WTC11 (cell line): ENCODE measurements at regions not wholly inside any gene's neighbourhood (a gene's known extent, or its start where the extent isn't known, plus 50 kb on each side); places are given as distances from the start of the nearest gene placed in this dataset.

Source experiments
- ARID4B ChIP-seq: sonication (generic); formaldehyde crosslinking; IDR thresholded peaks from 2 replicates; pipeline ENCODE4 v1.8.0; 2023; ENCODE audit warnings: missing genetic modification reagents, mild to moderate bottlenecking, borderline replicate concordance
- CBFB ChIP-seq: sonication (generic); formaldehyde crosslinking; IDR thresholded peaks from 2 replicates; pipeline ENCODE4 v1.8.1; 2022; ENCODE audit warnings: mild to moderate bottlenecking, low read depth, missing genetic modification reagents
- CTCF ChIP-seq: fragments of 200-600 bp; IDR thresholded peaks from 2 replicates; pipeline ENCODE4 v1.8.0; 2022; ENCODE audit warnings: antibody characterized with exemption
- FOXJ3 ChIP-seq: sonication (generic); formaldehyde crosslinking; IDR thresholded peaks from 2 replicates; pipeline ENCODE4 v1.9.0; 2021; ENCODE audit warnings: missing genetic modification reagents, mild to moderate bottlenecking, borderline replicate concordance
- JUN ChIP-seq: sonication (generic); formaldehyde crosslinking; IDR thresholded peaks from 2 replicates; pipeline ENCODE4 v1.8.0; 2023; ENCODE audit warnings: mild to moderate bottlenecking, missing genetic modification reagents
- MYBL2 ChIP-seq: sonication (generic); formaldehyde crosslinking; IDR thresholded peaks from 2 replicates; pipeline ENCODE4 v1.8.1; 2023; ENCODE audit warnings: mild to moderate bottlenecking, moderate library complexity, missing genetic modification reagents
- NFE2L1 ChIP-seq: sonication (generic); formaldehyde crosslinking; IDR thresholded peaks from 2 replicates; pipeline ENCODE4 v1.8.1; 2023; ENCODE audit warnings: missing genetic modification reagents
- NR3C1 ChIP-seq: sonication (generic); formaldehyde crosslinking; conservative IDR thresholded peaks from 2 replicates; pipeline ENCODE4 v1.8.1; 2023; ENCODE audit warnings: low read depth, mild to moderate bottlenecking, missing genetic modification reagents
- TCF7 ChIP-seq: sonication (generic); formaldehyde crosslinking; IDR thresholded peaks from 2 replicates; pipeline ENCODE4 v1.8.0; 2022; ENCODE audit warnings: mild to moderate bottlenecking, low read depth, missing genetic modification reagents, moderate library complexity
- USF1 ChIP-seq: sonication (generic); formaldehyde crosslinking; IDR thresholded peaks from 2 replicates; pipeline ENCODE4 v1.8.0; 2022; ENCODE audit warnings: mild to moderate bottlenecking, missing genetic modification reagents
- ZNF281 ChIP-seq: sonication (generic); formaldehyde crosslinking; IDR thresholded peaks from 2 replicates; pipeline ENCODE4 v1.8.0; 2023; ENCODE audit warnings: mild to moderate bottlenecking, missing genetic modification reagents
- TF ChIP-seq, protein P1 (sequence below): fragments of 250-450 bp; sonication (Bioruptor Pico); conservative IDR thresholded peaks from 2 replicates; pipeline ENCODE4 v1.9.0; 2021; ENCODE audit warnings: mild to moderate bottlenecking

DNA sequence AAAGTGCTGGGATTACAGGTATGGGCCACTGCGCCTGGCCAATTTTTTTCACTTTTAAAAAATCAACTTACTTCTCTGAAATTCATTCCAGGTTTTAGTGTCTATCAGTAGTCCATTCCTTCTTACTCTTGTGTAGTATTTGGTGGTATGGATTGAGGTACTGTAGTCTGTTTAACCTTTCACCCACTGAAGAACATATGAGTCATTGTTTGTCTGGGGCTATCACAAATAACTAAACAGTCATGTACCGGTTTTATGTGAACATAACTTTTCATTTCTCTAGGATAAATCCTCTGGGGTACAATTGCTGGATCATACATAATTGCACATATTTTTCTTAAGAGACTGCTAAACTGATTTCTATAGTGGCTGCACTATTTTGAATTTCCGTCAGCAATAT is 1188.0 kb upstream of the CDH9 start:
- no peak for TF ChIP-seq CTCF
- TF ChIP-seq, protein P1, sequence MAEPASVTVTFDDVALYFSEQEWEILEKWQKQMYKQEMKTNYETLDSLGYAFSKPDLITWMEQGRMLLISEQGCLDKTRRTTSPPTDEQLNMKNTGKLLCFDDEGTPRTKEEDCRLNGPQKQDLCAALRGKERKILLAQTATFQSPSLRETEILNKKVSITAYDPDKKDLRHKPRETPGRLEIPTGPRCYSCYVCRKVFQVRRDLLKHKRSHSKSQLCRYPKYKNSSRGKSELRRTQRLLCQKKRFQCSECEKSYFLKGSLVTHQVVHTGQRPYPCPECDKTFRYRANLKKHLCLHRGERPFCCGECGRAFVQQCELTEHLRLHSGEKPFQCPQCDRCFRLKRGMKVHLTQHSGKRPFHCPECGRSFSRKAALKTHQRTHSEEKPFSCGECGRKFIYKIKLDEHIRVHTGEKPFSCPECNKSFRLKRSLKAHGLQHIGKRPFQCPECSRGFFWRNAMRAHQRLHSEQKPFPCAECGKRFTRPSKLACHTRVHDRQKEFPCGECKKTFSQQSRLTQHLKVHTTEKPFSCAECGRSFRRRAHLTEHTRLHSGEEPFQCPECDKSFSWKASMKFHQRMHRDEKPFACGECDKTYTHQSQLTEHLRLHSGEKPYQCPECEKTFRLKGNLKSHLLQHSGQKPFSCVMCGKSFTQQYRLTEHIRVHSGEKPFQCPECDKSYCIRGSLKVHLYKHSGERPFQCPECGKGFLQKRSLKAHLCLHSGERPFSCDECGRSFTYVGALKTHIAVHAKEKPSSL (CRISPR knock-in tag): no peak
- TF ChIP-seq MYBL2 (CRISPR knock-in tag): no peak
- TF ChIP-seq ARID4B (CRISPR knock-in tag): no peak
- no peak for TF ChIP-seq CBFB (CRISPR knock-in tag)
- TF ChIP-seq NR3C1 (CRISPR knock-in tag): no peak
- TF ChIP-seq USF1: no peak
- TF ChIP-seq ZNF281 (CRISPR knock-in tag): no peak
- no peak for TF ChIP-seq NFE2L1 (CRISPR knock-in tag)
- no peak for TF ChIP-seq JUN (CRISPR knock-in tag)
- TF ChIP-seq TCF7 (CRISPR knock-in tag): no peak
- TF ChIP-seq FOXJ3: no peak
